ENCODE measurements at regions not wholly inside any gene's neighbourhood (a gene's known extent, or its start where the extent isn't known, plus 50 kb on each side); places are given as distances from the start of the nearest gene placed in this dataset.

DNA sequence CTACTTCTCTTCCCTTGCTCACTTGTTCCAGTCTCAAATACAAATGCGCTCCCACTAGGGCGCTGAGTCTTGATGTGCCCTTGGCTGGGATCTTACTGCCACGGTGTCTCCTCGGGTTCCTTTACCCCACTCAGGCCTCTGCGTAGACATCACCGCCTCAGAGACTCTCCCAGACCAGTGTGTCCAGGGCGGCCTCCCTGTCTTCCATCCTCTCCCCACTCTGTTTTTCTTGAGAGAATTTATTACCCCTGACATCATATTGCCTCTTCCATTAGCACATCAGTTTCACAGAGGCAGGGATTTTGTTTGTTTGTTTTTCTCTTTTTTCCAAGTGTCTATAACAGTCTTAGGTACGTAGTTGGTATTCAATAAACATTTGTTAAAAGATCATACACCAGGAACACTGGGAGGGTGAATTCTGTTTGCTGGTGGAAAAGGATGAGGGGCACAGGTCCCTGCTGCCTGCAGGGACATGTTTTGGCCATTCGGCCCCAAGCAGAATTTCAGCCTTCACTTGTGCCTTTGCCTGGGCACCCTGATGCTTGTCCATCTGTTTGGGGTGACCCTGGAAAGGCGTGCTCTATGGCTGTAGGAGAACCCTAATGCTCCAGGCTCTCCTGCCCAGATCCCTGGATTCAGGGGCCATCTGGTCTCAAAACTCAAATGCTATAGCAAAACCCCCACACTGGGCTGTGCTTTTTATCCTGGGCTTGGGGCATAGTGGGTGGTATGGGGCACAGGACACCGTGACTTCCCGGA is 55.0 kb downstream of the RPL37A start:
- TF ChIP-seq POLR2A (IDR thresholded peaks at IDR 0.05; ENCODE audit: low read length) (no peak), GATA1 (IDR thresholded peaks at IDR 0.05; ENCODE audit: low read depth, low read length) (no peak)
- no peak for DNase-seq

DNA sequence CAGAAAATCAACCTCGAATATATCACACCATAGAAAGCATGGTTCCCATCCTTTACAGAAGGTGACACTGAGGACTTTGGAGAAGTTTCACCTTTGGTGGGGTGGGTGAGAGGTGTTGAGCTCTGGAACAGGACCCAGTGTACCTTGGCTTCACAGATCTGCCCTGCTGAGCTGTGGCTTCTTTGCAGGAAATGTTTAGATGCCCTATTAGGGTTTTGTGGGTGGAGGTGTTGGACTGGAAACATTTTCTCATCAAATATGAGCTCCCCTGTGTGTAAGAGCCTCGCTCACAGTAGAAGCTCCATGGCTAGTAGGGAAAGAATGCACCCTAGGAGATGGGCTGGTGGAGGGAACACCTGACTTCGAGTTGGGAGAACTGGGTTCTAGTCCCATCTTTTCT is 55.6 kb downstream of the RPL37A start:
- no peak for TF ChIP-seq POLR2A (IDR thresholded peaks at IDR 0.05; ENCODE audit: low read length)
- no peak for TF ChIP-seq GATA1 (IDR thresholded peaks at IDR 0.05; ENCODE audit: low read depth, low read length)
- no peak for DNase-seq

DNA sequence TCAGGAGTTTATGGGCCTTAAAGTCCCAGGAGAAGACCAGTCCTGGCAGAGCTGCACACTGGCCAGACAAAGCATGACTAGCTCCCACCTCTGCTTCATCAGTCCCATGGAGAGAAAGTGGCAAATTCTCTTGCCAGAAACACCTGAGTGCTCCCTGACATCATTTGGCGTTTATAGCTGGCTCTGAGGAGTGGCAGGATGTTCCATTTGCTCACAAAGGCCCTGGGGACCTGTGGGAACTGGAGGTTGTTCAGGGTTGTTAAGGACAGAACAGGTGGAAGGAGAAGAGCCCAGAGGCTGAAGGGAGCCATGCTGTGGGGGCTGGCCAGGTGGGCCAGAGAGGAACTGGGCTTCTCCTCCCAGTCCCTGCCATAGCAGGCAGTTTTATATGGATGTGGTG is 56.1 kb downstream of the RPL37A start:
- no peak for DNase-seq
- no peak for TF ChIP-seq POLR2A (IDR thresholded peaks at IDR 0.05; ENCODE audit: low read length)
- TF ChIP-seq GATA1 (IDR thresholded peaks at IDR 0.05; ENCODE audit: low read depth, low read length), result no peak

GRCh38 chr2:216555274-216555673 is 56.6 kb downstream of the RPL37A start:
- no peak for DNase-seq
- TF ChIP-seq GATA1 (IDR thresholded peaks at IDR 0.05; ENCODE audit: low read depth, low read length), result no peak
- no peak for TF ChIP-seq POLR2A (IDR thresholded peaks at IDR 0.05; ENCODE audit: low read length)

GRCh38 chr2:216556202-216556601 is 57.6 kb downstream of the RPL37A start:
- DNase-seq, result no peak
- TF ChIP-seq POLR2A (IDR thresholded peaks at IDR 0.05; ENCODE audit: low read length) (no peak), GATA1 (IDR thresholded peaks at IDR 0.05; ENCODE audit: low read depth, low read length) (no peak)

- TF ChIP-seq POLR2A (IDR thresholded peaks at IDR 0.05; ENCODE audit: low read length), result no peak
- no peak for TF ChIP-seq GATA1 (IDR thresholded peaks at IDR 0.05; ENCODE audit: low read depth, low read length)
- DNase-seq, result no peak
These were observed 58.8 kb downstream of the RPL37A start for GRCh38 chr2:216557413-216557812.

GRCh38 chr2:216557820-216558219 is 59.2 kb downstream of the RPL37A start:
- TF ChIP-seq GATA1 (IDR thresholded peaks at IDR 0.05; ENCODE audit: low read depth, low read length) (no peak), POLR2A (IDR thresholded peaks at IDR 0.05; ENCODE audit: low read length) (no peak)
- no peak for DNase-seq

DNA sequence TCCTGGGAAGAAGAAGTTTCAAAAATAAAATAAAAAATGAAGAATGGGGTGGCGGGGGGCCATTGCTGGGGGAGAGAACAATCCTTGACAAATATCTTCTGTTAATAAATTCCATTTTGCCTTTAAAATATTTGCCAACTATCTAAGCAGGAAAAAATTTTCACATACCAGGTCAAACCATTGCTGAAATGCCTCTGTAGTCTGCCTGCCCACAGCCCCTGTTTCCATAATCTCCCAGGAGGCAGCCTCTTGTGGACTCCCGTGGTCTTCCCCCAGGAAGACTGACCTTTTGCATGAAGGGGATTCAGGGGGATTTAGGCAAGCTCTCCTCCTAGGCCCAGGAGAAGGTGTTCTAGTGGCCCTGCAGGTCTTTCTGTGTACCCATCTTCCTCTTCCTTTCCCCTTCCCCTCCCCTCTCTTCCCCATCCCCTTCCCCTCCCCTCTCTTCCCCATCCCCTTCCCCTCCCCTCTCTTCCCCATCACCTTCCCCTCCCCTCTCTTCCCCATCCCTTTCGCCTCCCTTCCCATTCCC is 61.0 kb downstream of the RPL37A start:
- TF ChIP-seq POLR2A (IDR thresholded peaks at IDR 0.05; ENCODE audit: low read length) (no peak), GATA1 (IDR thresholded peaks at IDR 0.05; ENCODE audit: low read depth, low read length) (no peak)
- no peak for DNase-seq

GRCh38 chr2:216560838-216561270 is 62.2 kb downstream of the RPL37A start:
- no peak for DNase-seq
- no peak for TF ChIP-seq POLR2A (IDR thresholded peaks at IDR 0.05; ENCODE audit: low read length)
- no peak for TF ChIP-seq GATA1 (IDR thresholded peaks at IDR 0.05; ENCODE audit: low read depth, low read length)

- TF ChIP-seq POLR2A (IDR thresholded peaks at IDR 0.05; ENCODE audit: low read length) (no peak), GATA1 (IDR thresholded peaks at IDR 0.05; ENCODE audit: low read depth, low read length) (no peak)
- DNase-seq, result no peak
These were observed 64.2 kb downstream of the RPL37A start for GRCh38 chr2:216562696-216563435.

DNA sequence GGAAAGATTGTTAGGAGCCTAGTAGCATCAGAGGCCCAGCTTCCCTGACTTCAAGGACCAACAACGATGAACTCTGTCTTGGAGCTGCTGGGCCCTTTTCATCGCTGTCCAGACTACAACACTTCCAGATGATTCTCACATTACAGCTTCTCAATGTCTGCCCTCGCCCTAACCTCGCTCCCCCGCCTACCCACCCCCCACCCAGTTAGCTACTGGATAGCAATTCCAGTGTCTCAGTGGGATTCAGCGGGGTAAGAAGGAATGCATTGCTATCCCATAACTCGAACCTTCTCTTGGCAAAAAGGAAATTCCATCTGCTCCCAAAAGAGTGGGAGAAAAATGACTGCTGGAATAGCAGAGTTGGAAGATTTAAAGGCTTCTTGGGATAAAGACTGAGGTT is 65.0 kb downstream of the RPL37A start:
- TF ChIP-seq POLR2A (IDR thresholded peaks at IDR 0.05; ENCODE audit: low read length) (no peak), GATA1 (IDR thresholded peaks at IDR 0.05; ENCODE audit: low read depth, low read length) (no peak)
- DNase-seq, result no peak

DNA sequence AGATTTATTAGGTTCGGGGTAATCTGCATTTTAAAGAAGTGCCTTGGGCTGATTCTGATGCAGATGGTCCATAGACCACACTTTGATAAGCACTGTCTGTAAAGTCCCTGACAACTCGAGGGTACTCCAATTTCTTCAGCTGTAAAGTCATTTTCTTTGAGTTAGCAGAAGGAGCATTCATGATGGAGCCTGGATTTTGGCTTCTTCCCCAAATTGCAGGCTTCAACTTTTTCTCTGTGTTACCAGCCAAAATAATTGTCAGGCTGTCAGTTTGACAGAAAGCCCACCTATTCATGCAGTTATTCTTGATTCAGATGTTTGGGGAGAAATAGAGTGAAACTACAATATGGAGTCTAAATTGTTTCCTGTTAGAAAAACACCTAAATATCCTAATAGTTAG is 66.0 kb downstream of the RPL37A start:
- TF ChIP-seq POLR2A (IDR thresholded peaks at IDR 0.05; ENCODE audit: low read length) (no peak), GATA1 (IDR thresholded peaks at IDR 0.05; ENCODE audit: low read depth, low read length) (no peak)
- no peak for DNase-seq

- no peak for DNase-seq
- TF ChIP-seq GATA1 (IDR thresholded peaks at IDR 0.05; ENCODE audit: low read depth, low read length) (no peak), POLR2A (IDR thresholded peaks at IDR 0.05; ENCODE audit: low read length) (no peak)
These were observed 67.3 kb upstream of the IGFBP2 start for GRCh38 chr2:216565956-216566355.

DNA sequence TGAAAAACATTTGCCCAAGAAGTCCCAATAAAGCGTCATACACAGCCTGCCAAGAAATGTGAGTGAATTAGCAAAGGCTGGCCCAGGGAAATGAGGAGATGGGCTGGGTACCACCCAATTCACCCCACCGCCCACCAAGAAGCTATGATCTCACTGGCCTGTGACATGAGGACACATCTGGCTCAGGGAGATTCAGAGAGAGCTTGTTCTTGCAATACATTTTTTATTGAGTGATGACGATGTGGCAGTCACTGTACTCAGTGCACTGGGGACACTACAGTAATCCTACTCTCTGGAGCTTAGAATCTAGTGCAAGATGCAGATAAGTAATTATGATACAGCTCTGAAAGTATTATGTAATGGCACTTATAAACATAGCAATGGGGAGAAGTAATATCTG is 64.6 kb upstream of the IGFBP2 start:
- TF ChIP-seq GATA1 (IDR thresholded peaks at IDR 0.05; ENCODE audit: low read depth, low read length) (no peak), POLR2A (IDR thresholded peaks at IDR 0.05; ENCODE audit: low read length) (no peak)
- DNase-seq, result no peak

Data from erythroblast (primary cell).